Effector memory CD8-positive, alpha-beta T cell (primary cell): ENCODE measurements at regions not wholly inside any gene's neighbourhood (a gene's known extent, or its start where the extent isn't known, plus 50 kb on each side); places are given as distances from the start of the nearest gene placed in this dataset.

Source experiments
- ATAC-seq: fragments of 150-1000 bp; cut with Tn5 transposase; replicated peaks from 2 replicates; pipeline ENCODE4 v1.10.0; 2021; ENCODE audit warnings: mild to moderate bottlenecking, moderate library complexity
- DNase-seq, 3 experiments: peaks; one replicate each; pipeline ENCODE4 v3.0.0; 2021
- H3K27ac Mint-ChIP-seq, 2 donors: one replicate each; pipeline ENCODE4 v1.8.0; 2022; ENCODE audit warnings: mild to moderate bottlenecking in 2 of 2, mixed read lengths in 2 of 2, moderate library complexity in 2 of 2
- H3K27me3 Mint-ChIP-seq, 2 donors: one replicate each; pipeline ENCODE4 v1.8.0; 2022; ENCODE audit warnings: mixed read lengths in 2 of 2
- H3K36me3 Mint-ChIP-seq: one replicate; pipeline ENCODE4 v1.8.0; 2022; ENCODE audit warnings: mild to moderate bottlenecking, moderate library complexity, mixed read lengths; ENCODE audit not compliant: insufficient read depth
- H3K4me1 Mint-ChIP-seq, 2 donors: one replicate each; pipeline ENCODE4 v1.8.0; 2022; ENCODE audit warnings: low read depth in 2 of 2, mixed read lengths in 2 of 2
- H3K4me3 Mint-ChIP-seq, 2 donors: one replicate each; pipeline ENCODE4 v1.8.0; 2022; ENCODE audit warnings: mild to moderate bottlenecking in 2 of 2, mixed read lengths in 2 of 2, moderate library complexity in 2 of 2
- H3K9me3 Mint-ChIP-seq, 2 donors: one replicate each; pipeline ENCODE4 v1.8.0; 2022; ENCODE audit warnings: mixed read lengths in 2 of 2

- no peaks in the 10 kb centered on the region for H3K36me3 Mint-ChIP-seq
- no peaks in the 10 kb centered on the region for H3K4me1 Mint-ChIP-seq
- H3K9me3 Mint-ChIP-seq = peaks cover 0 to 6% of the 10 kb centered on the region in 2 donors
- no peak overlapping the region for H3K27ac Mint-ChIP-seq
- DNase-seq = no peak
- no peak overlapping the region for H3K4me3 Mint-ChIP-seq
- H3K27me3 Mint-ChIP-seq = no peaks in the 10 kb centered on the region
- ATAC-seq = no peak
Measured at GRCh38 chr4:62231994-62232393, 1031.9 kb downstream of the ADGRL3 start.

GRCh38 chr4:62226082-62226481, 1026.0 kb downstream of the ADGRL3 start:
- H3K27ac Mint-ChIP-seq = no peak overlapping the region
- H3K27me3 Mint-ChIP-seq = no peaks in the 10 kb centered on the region
- no peak overlapping the region for H3K4me3 Mint-ChIP-seq
- no peaks in the 10 kb centered on the region for H3K36me3 Mint-ChIP-seq
- DNase-seq (no peak), ATAC-seq (no peak)
- H3K9me3 Mint-ChIP-seq = peaks cover 6 to 8% of the 10 kb centered on the region in 2 donors
- no peaks in the 10 kb centered on the region for H3K4me1 Mint-ChIP-seq

GRCh38 chr4:62222121-62222520, 1022.0 kb downstream of the ADGRL3 start:
- DNase-seq (no peak), ATAC-seq (no peak)
- Mint-ChIP-seq H3K9me3 (peaks cover 8% of the 10 kb centered on the region in 2 donors), H3K27ac (no peak overlapping the region), H3K36me3 (no peaks in the 10 kb centered on the region), H3K4me3 (no peak overlapping the region), H3K4me1 (no peaks in the 10 kb centered on the region), H3K27me3 (no peaks in the 10 kb centered on the region)

- no peak overlapping the region for H3K4me3 Mint-ChIP-seq
- H3K9me3 Mint-ChIP-seq = peaks cover 5 to 15% of the 10 kb centered on the region in 2 donors
- H3K36me3 Mint-ChIP-seq = no peaks in the 10 kb centered on the region
- ATAC-seq (no peak), DNase-seq (no peak)
- no peaks in the 10 kb centered on the region for H3K27me3 Mint-ChIP-seq
- H3K4me1 Mint-ChIP-seq = no peaks in the 10 kb centered on the region
- no peak overlapping the region for H3K27ac Mint-ChIP-seq
Measured at GRCh38 chr4:62210486-62210885, 1010.4 kb downstream of the ADGRL3 start.

GRCh38 chr4:62209757-62210485, 1009.8 kb downstream of the ADGRL3 start:
- Mint-ChIP-seq H3K27ac (no peak overlapping the region), H3K27me3 (no peaks in the 10 kb centered on the region), H3K36me3 (no peaks in the 10 kb centered on the region), H3K9me3 (peaks cover 5 to 15% of the 10 kb centered on the region in 2 donors), H3K4me1 (no peaks in the 10 kb centered on the region), H3K4me3 (no peak overlapping the region)
- no peak for ATAC-seq
- no peak for DNase-seq

- ATAC-seq (no peak), DNase-seq (no peak)
- no peaks in the 10 kb centered on the region for H3K4me1 Mint-ChIP-seq
- H3K27ac Mint-ChIP-seq = no peak overlapping the region
- no peak overlapping the region for H3K4me3 Mint-ChIP-seq
- H3K27me3 Mint-ChIP-seq = no peaks in the 10 kb centered on the region
- H3K36me3 Mint-ChIP-seq = no peaks in the 10 kb centered on the region
- peaks cover 4 to 8% of the 10 kb centered on the region in 2 donors for H3K9me3 Mint-ChIP-seq
Measured at GRCh38 chr4:62208921-62209320, 1008.8 kb downstream of the ADGRL3 start.

GRCh38 chr4:62204136-62204535, 1004.0 kb downstream of the ADGRL3 start:
- Mint-ChIP-seq H3K9me3 (peaks cover 7 to 15% of the 10 kb centered on the region in 2 donors), H3K36me3 (no peaks in the 10 kb centered on the region), H3K4me3 (no peak overlapping the region), H3K27ac (no peak overlapping the region), H3K4me1 (no peaks in the 10 kb centered on the region), H3K27me3 (no peaks in the 10 kb centered on the region)
- DNase-seq (no peak), ATAC-seq (no peak)

- Mint-ChIP-seq H3K27ac (no peak overlapping the region), H3K9me3 (peaks cover 7 to 9% of the 10 kb centered on the region in 2 donors), H3K36me3 (no peaks in the 10 kb centered on the region), H3K27me3 (no peaks in the 10 kb centered on the region), H3K4me3 (no peak overlapping the region), H3K4me1 (no peaks in the 10 kb centered on the region)
- ATAC-seq (no peak), DNase-seq (no peak)
Measured at GRCh38 chr4:62199291-62199810, 999.2 kb downstream of the ADGRL3 start.

- H3K4me1 Mint-ChIP-seq = no peaks in the 10 kb centered on the region
- no peaks in the 10 kb centered on the region for H3K27me3 Mint-ChIP-seq
- DNase-seq (no peak), ATAC-seq (no peak)
- H3K4me3 Mint-ChIP-seq = no peak overlapping the region
- H3K27ac Mint-ChIP-seq = no peak overlapping the region
- H3K36me3 Mint-ChIP-seq = no peaks in the 10 kb centered on the region
- H3K9me3 Mint-ChIP-seq = peaks cover 0 to 3% of the 10 kb centered on the region in 2 donors
Measured at GRCh38 chr4:62196338-62196737, 996.2 kb downstream of the ADGRL3 start.

- H3K36me3 Mint-ChIP-seq = no peaks in the 10 kb centered on the region
- H3K9me3 Mint-ChIP-seq = peaks cover 7% of the 10 kb centered on the region in 2 donors
- ATAC-seq (no peak), DNase-seq (no peak)
- no peak overlapping the region for H3K4me3 Mint-ChIP-seq
- no peaks in the 10 kb centered on the region for H3K4me1 Mint-ChIP-seq
- H3K27ac Mint-ChIP-seq = no peak overlapping the region
- no peaks in the 10 kb centered on the region for H3K27me3 Mint-ChIP-seq
Measured at GRCh38 chr4:62194342-62194741, 994.2 kb downstream of the ADGRL3 start.

- ATAC-seq (no peak), DNase-seq (no peak)
- no peak overlapping the region for H3K27ac Mint-ChIP-seq
- peaks cover 7% of the 10 kb centered on the region in 2 donors for H3K9me3 Mint-ChIP-seq
- H3K4me1 Mint-ChIP-seq = no peaks in the 10 kb centered on the region
- no peaks in the 10 kb centered on the region for H3K36me3 Mint-ChIP-seq
- H3K4me3 Mint-ChIP-seq = no peak overlapping the region
- no peaks in the 10 kb centered on the region for H3K27me3 Mint-ChIP-seq
Measured at GRCh38 chr4:62193761-62194160, 993.6 kb downstream of the ADGRL3 start.

GRCh38 chr4:62191451-62192240, 991.5 kb downstream of the ADGRL3 start:
- ATAC-seq = no peak

GRCh38 chr4:62170235-62170634, 970.1 kb downstream of the ADGRL3 start:
- ATAC-seq (no peak), DNase-seq (no peak)
- Mint-ChIP-seq H3K4me1 (no peaks in the 10 kb centered on the region), H3K27ac (no peak overlapping the region), H3K36me3 (no peaks in the 10 kb centered on the region), H3K4me3 (no peak overlapping the region), H3K9me3 (peaks cover 0 to 7% of the 10 kb centered on the region in 2 donors), H3K27me3 (no peaks in the 10 kb centered on the region)

More at GRCh38 chr4:62191451-62192240, 991.5 kb downstream of the ADGRL3 start:
- no peak overlapping the region for H3K27ac Mint-ChIP-seq
- no peaks in the 10 kb centered on the region for H3K36me3 Mint-ChIP-seq
- no peaks in the 10 kb centered on the region for H3K27me3 Mint-ChIP-seq
- no peaks in the 10 kb centered on the region for H3K4me1 Mint-ChIP-seq
- no peak overlapping the region for H3K4me3 Mint-ChIP-seq
- DNase-seq = no peak
- peaks cover 7 to 22% of the 10 kb centered on the region in 2 donors for H3K9me3 Mint-ChIP-seq

GRCh38 chr4:62168681-62169080, 968.6 kb downstream of the ADGRL3 start:
- DNase-seq (no peak), ATAC-seq (no peak)
- no peaks in the 10 kb centered on the region for H3K36me3 Mint-ChIP-seq
- H3K4me1 Mint-ChIP-seq = no peaks in the 10 kb centered on the region
- H3K4me3 Mint-ChIP-seq = no peak overlapping the region
- H3K27ac Mint-ChIP-seq = no peak overlapping the region
- H3K27me3 Mint-ChIP-seq = no peaks in the 10 kb centered on the region
- H3K9me3 Mint-ChIP-seq = peaks cover 0 to 7% of the 10 kb centered on the region in 2 donors
